B cell (primary cell): ENCODE measurements at regions not wholly inside any gene's neighbourhood (a gene's known extent, or its start where the extent isn't known, plus 50 kb on each side); places are given as distances from the start of the nearest gene placed in this dataset.

Source experiments
- ATAC-seq: fragments of 200-7000 bp; cut with Tn5 transposase; one replicate; pipeline ENCODE4 v1.10.0; 2021; ENCODE audit warnings: low read depth, mild to moderate bottlenecking, moderate number of reproducible peaks, moderate library complexity
- CTCF ChIA-PET: fragments of 350-600 bp; sonication (Branson Sonifier 250); formaldehyde crosslinking; loops from one replicate; lab custom pipeline; 2021; ENCODE audit warnings: antibody characterized with exemption, inconsistent platforms; lab: Charles Lee
- POLR2A ChIA-PET: fragments of 350-600 bp; sonication (Branson Sonifier 250); formaldehyde crosslinking; loops from one replicate; lab custom pipeline; 2021; ENCODE audit warnings: antibody characterized with exemption; lab: Charles Lee
- DNase-seq: peaks from one replicate; pipeline ENCODE4 v3.0.0; 2013
- H2AFZ ChIP-seq: 2 replicates; pipeline ENCODE4 v1.6.1; 2012; ENCODE audit warnings: mild to moderate bottlenecking, low read depth, low read length; ENCODE audit not compliant: insufficient read depth, poor library complexity, severe bottlenecking
- H3K27ac ChIP-seq, 2 donors: 1 replicate in 1 of 2; 2 replicates in 1 of 2; pipeline ENCODE4 v1.5.1; 2012 to 2013; ENCODE audit warnings: low read length in 2 of 2, mild to moderate bottlenecking in 2 of 2, moderate library complexity in 1 of 2
- H3K27me3 ChIP-seq, 4 experiments: fragments of 200-600 bp in 1 of 4; sonication (generic) in 1 of 4; replicated peaks in 1 of 4; 1 replicate in 2 of 4; 2 replicates in 2 of 4; pipeline versions ENCODE4 v1.6.1 to v1.7.0; 2013 to 2016; ENCODE audit warnings: low read length in 3 of 4, mild to moderate bottlenecking in 2 of 4, mixed read lengths in 1 of 4, moderate library complexity in 1 of 4; ENCODE audit not compliant: insufficient read depth in 4 of 4, control insufficient read depth in 3 of 4; ENCODE audit errors: control extremely low read depth in 1 of 4
- H3K36me3 ChIP-seq, 2 experiments: replicated peaks in 1 of 2; 1 replicate in 1 of 2; 2 replicates in 1 of 2; pipeline versions ENCODE4 v1.6.1 to v1.7.1; 2013; ENCODE audit warnings: low read length in 1 of 2; ENCODE audit not compliant: insufficient read depth in 2 of 2, control insufficient read depth in 1 of 2; ENCODE audit errors: control extremely low read depth in 1 of 2, extremely low read depth in 1 of 2
- H3K4me1 ChIP-seq, 2 donors: fragments of 200-600 bp in 1 of 2; sonication (generic) in 1 of 2; 1 replicate in 1 of 2; 2 replicates in 1 of 2; pipeline versions ENCODE4 v1.5.1 to v1.6.1; 2013 to 2017; ENCODE audit warnings: low read length in 2 of 2; ENCODE audit not compliant: control insufficient read depth in 2 of 2, insufficient read depth in 2 of 2
- H3K4me2 ChIP-seq: replicated peaks from 2 replicates; pipeline ENCODE3; 2012; ENCODE audit warnings: mild to moderate bottlenecking, low read depth, low read length; ENCODE audit not compliant: poor library complexity, severe bottlenecking
- H3K4me3 ChIP-seq, 5 experiments: fragments of 200-600 bp in 1 of 5; sonication (generic) in 1 of 5; 1 replicate in 3 of 5; 2 replicates in 2 of 5; pipeline versions ENCODE4 v1.5.1 to v1.7.0; 2011 to 2016; ENCODE audit warnings: low read length in 4 of 5, mild to moderate bottlenecking in 4 of 5, low read depth in 2 of 5, control low read depth in 1 of 5, moderate library complexity in 1 of 5; ENCODE audit not compliant: insufficient read depth in 1 of 5; ENCODE audit errors: control extremely low read depth in 1 of 5, extremely low read depth in 1 of 5
- H3K79me2 ChIP-seq: fragments of 200-600 bp; sonication (generic); one replicate; pipeline ENCODE4 v1.6.0; 2016; ENCODE audit warnings: low read length; ENCODE audit not compliant: control insufficient read depth, insufficient read depth
- H3K9ac ChIP-seq: fragments of 200-600 bp; sonication (generic); 2 replicates; pipeline ENCODE4 v1.6.1; 2017; ENCODE audit warnings: mild to moderate bottlenecking, low read length, moderate library complexity
- H3K9me3 ChIP-seq, 3 donors: one replicate each; pipeline versions ENCODE4 v1.6.1 to v1.7.1; 2013; ENCODE audit warnings: low read length in 2 of 3; ENCODE audit not compliant: control insufficient read depth in 2 of 3, insufficient read depth in 1 of 3; ENCODE audit errors: control extremely low read depth in 1 of 3
- H4K20me1 ChIP-seq: 2 replicates; pipeline ENCODE4 v1.6.0; 2012; ENCODE audit warnings: mild to moderate bottlenecking, low read length; ENCODE audit not compliant: insufficient read depth, control insufficient read depth, poor library complexity, severe bottlenecking
- H3K27ac Mint-ChIP-seq: one replicate; pipeline ENCODE4 v1.8.0; 2021; ENCODE audit warnings: mixed read lengths
- H3K27me3 Mint-ChIP-seq: one replicate; pipeline ENCODE4 v1.8.0; 2021; ENCODE audit warnings: mixed read lengths
- H3K4me1 Mint-ChIP-seq: one replicate; pipeline ENCODE4 v1.8.0; 2021; ENCODE audit warnings: mixed read lengths
- H3K4me3 Mint-ChIP-seq: one replicate; pipeline ENCODE4 v1.8.0; 2021; ENCODE audit warnings: mixed read lengths
- H3K9me3 Mint-ChIP-seq: one replicate; pipeline ENCODE4 v1.8.0; 2022; ENCODE audit warnings: mixed read lengths; ENCODE audit not compliant: insufficient read depth
- EZH2 ChIP-seq: IDR thresholded peaks from 2 replicates; pipeline ENCODE4 v1.6.1; 2012; ENCODE audit warnings: borderline replicate concordance, low read depth, mild to moderate bottlenecking, moderate library complexity, low read length; ENCODE audit not compliant: insufficient read depth, poor library complexity, severe bottlenecking
- WGBS: methylation state at CpG from one replicate; pipeline ENCODE4 v1.1.5; 2013; ENCODE audit warnings: missing lambda C conversion rate; ENCODE audit not compliant: insufficient coverage; 5-methylcytosine and 5-hydroxymethylcytosine counted together
- intact Hi-C: fragments of 100-400 bp; cut with micrococcal nuclease; formaldehyde crosslinking; loops from one replicate; pipeline ENCODE4 v1.10.0; 2022
- TF ChIP-seq, protein P1 (sequence below): fragments of 200-600 bp; IDR thresholded peaks from one replicate; pipeline ENCODE4 v1.8.0; 2022; ENCODE audit warnings: antibody characterized with exemption, mild to moderate bottlenecking

DNA sequence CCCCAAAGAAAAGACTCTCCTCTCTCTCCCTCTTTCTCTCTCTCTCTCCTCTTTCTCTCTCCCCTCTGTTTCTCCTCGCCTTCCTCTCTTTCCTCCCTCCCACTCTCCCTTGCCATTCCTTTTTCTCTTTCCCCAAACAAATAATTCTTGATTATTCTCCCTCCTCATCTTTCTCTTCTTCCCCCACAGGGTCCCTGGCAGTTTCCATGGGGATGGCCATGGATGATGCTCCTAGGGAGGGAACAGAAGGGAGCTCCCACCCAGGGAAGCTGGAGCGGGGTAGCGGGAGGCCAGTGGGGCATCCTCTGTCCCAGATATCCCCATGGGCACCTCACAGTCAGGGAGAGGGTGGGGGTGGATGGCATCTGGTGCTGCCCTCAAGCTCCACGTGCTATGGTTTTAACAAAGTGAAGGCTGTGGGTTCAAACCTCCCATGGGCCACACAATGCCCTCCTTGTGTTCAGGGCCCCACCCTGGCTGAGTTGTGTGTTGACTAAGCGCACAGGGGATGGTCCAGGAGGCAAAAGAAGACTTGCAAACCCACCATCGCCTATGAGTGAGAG, 266.4 kb downstream of the BUD13 start:
- no peak for DNase-seq
- Histone ChIP-seq H3K9ac (no peak overlapping the region), H3K9me3 (peaks cover 0 to 8% (median 0%) of the 10 kb centered on the region in 3 donors), H3K4me2 (no peak overlapping the region), H3K79me2 (no peaks in the 10 kb centered on the region), H3K4me3 (no peak overlapping the region), H4K20me1 (no peaks in the 10 kb centered on the region), H3K36me3 (no peaks in the 10 kb centered on the region), H2AFZ (no peak overlapping the region), H3K4me1 (no peaks in the 10 kb centered on the region), H3K27ac (no peak overlapping the region), H3K27me3 (peaks cover 0 to 26% (median 0%) of the 10 kb centered on the region in 4 experiments)
- Mint-ChIP-seq H3K4me3 (no peak overlapping the region), H3K27me3 (peaks cover 51% of the 10 kb centered on the region), H3K4me1 (no peaks in the 10 kb centered on the region), H3K27ac (no peak overlapping the region), H3K9me3 (no peaks in the 10 kb centered on the region)
- ChIA-PET CTCF (no interaction called here), POLR2A (no interaction called here)
- no peak for ATAC-seq
- TF ChIP-seq EZH2: no peak
- TF ChIP-seq, protein P1, sequence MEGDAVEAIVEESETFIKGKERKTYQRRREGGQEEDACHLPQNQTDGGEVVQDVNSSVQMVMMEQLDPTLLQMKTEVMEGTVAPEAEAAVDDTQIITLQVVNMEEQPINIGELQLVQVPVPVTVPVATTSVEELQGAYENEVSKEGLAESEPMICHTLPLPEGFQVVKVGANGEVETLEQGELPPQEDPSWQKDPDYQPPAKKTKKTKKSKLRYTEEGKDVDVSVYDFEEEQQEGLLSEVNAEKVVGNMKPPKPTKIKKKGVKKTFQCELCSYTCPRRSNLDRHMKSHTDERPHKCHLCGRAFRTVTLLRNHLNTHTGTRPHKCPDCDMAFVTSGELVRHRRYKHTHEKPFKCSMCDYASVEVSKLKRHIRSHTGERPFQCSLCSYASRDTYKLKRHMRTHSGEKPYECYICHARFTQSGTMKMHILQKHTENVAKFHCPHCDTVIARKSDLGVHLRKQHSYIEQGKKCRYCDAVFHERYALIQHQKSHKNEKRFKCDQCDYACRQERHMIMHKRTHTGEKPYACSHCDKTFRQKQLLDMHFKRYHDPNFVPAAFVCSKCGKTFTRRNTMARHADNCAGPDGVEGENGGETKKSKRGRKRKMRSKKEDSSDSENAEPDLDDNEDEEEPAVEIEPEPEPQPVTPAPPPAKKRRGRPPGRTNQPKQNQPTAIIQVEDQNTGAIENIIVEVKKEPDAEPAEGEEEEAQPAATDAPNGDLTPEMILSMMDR: no peak
- intact Hi-C loops: no loop called here
- 80% methylated on average over 4 of the region's 6 CpGs for whole genome bisulfite sequencing

DNA sequence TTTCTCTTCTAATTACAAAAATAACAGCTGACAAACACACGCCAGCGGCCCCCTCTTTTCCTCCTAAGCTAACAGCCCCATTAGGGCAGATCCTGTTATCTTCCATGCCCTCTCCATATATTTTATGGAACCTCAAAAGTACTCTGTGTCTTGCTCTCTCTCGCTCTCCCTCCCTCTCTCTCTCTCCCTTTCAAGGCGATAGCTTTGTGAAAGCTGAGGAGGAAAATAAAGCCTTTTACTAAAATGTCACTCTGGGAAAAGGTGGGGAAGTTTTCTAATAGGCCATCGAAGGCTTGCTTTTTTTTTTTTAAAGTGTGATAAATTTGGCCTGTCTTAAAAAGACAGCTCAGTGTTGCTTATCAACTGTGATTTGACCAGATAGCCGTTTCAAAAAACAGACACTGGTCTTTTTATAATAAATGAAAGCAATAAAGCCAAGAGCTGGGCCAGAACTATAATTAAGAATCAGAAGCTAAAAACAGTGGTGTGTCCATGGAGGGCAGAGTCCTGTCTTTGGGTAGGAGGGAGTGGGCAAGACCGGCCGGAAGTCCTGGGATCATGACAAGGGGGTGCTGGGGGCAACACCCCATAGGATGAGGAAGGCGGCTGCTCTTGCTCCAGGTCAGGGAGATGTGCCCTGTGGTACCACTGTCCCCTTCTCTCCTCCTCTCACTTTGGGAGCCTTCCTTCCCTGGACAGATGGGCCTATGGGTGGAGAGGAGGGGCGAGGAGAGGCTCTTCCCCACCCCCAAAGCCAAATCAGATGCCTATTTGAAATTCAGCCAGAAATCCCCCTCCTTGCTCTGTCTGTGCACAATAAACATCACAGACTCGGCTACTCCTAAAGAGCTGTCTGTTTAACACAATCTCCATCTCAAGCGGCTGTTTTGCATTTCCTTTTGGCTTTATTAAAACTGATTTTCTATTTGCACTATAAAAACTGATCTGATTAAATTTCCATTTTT, 267.2 kb downstream of the BUD13 start:
- Histone ChIP-seq H3K27ac (no peak overlapping the region), H4K20me1 (no peaks in the 10 kb centered on the region), H3K4me3 (no peak overlapping the region), H3K4me2 (no peak overlapping the region), H3K27me3 (peaks cover 0 to 31% (median 0%) of the 10 kb centered on the region in 4 experiments), H3K9me3 (peaks cover 0 to 8% (median 0%) of the 10 kb centered on the region in 3 donors), H3K4me1 (no peaks in the 10 kb centered on the region), H3K9ac (no peak overlapping the region), H3K36me3 (no peaks in the 10 kb centered on the region), H2AFZ (no peak overlapping the region), H3K79me2 (no peaks in the 10 kb centered on the region)
- WGBS: 63% methylated on average over 6 of the region's 12 CpGs
- no peak for ATAC-seq
- Mint-ChIP-seq H3K9me3 (no peaks in the 10 kb centered on the region), H3K4me3 (no peak overlapping the region), H3K27me3 (peaks cover 57% of the 10 kb centered on the region), H3K4me1 (no peaks in the 10 kb centered on the region), H3K27ac (no peak overlapping the region)
- TF ChIP-seq, protein P1: no peak
- no peak for TF ChIP-seq EZH2
- CTCF ChIA-PET: no interaction called here
- DNase-seq: no peak
- intact Hi-C loops: no loop called here
- POLR2A ChIA-PET: no interaction called here
